WTC11 (cell line): ENCODE measurements at regions not wholly inside any gene's neighbourhood (a gene's known extent, or its start where the extent isn't known, plus 50 kb on each side); places are given as distances from the start of the nearest gene placed in this dataset.

Experiments
- CTCF ChIP-seq: fragments of 200-600 bp; IDR thresholded peaks from 2 replicates; pipeline ENCODE4 v1.8.0; 2022; ENCODE audit warnings: antibody characterized with exemption
- TF ChIP-seq, protein P1 (sequence below): sonication (generic); formaldehyde crosslinking; IDR thresholded peaks from 2 replicates; pipeline ENCODE4 v1.8.0; 2022; ENCODE audit warnings: mild to moderate bottlenecking, missing genetic modification reagents
- TF ChIP-seq, protein P2 (sequence below): sonication (generic); formaldehyde crosslinking; IDR thresholded peaks from 2 replicates; pipeline ENCODE4 v1.8.1; 2023; ENCODE audit warnings: mild to moderate bottlenecking, missing genetic modification reagents, moderate library complexity

DNA sequence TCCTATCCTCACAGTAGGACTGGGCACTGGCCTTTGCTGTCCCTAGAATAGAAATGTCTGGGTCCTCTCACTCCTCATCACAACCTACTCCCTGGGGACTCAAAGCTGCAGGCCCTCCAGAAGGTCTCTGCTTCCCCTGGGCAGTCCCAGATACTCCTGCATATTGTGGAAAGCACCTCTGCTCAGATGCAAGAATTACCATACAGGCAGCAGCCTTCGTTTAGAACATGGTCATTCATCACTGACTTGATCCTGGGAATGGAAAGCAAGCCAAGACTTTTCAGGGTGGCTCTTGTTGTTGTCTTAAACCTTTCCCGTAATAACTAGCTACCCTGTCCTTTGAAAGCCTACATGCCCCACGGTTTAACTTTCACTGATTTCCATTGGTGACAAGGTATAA is 53.1 kb upstream of the NPAS2 start:
- TF ChIP-seq, protein P1, sequence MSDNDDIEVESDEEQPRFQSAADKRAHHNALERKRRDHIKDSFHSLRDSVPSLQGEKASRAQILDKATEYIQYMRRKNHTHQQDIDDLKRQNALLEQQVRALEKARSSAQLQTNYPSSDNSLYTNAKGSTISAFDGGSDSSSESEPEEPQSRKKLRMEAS, result no peak
- TF ChIP-seq, protein P2, sequence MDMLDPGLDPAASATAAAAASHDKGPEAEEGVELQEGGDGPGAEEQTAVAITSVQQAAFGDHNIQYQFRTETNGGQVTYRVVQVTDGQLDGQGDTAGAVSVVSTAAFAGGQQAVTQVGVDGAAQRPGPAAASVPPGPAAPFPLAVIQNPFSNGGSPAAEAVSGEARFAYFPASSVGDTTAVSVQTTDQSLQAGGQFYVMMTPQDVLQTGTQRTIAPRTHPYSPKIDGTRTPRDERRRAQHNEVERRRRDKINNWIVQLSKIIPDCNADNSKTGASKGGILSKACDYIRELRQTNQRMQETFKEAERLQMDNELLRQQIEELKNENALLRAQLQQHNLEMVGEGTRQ (CRISPR knock-in tag), result no peak
- TF ChIP-seq CTCF, result no peak
